BE2C (cell line): ENCODE measurements at regions not wholly inside any gene's neighbourhood (a gene's known extent, or its start where the extent isn't known, plus 50 kb on each side); places are given as distances from the start of the nearest gene placed in this dataset.

Experiments
- DNase-seq: peaks from one replicate; pipeline ENCODE4 v3.0.0-alpha.2; 2020
- H3K27me3 ChIP-seq: fragments of 250-450 bp; sonication (Bioruptor Pico); 2 replicates; pipeline ENCODE4 v1.5.1; 2020; ENCODE audit warnings: mild to moderate bottlenecking
- H3K36me3 ChIP-seq: fragments of 250-450 bp; sonication (Bioruptor Pico); 2 replicates; pipeline ENCODE4 v1.5.1; 2020; ENCODE audit warnings: mild to moderate bottlenecking
- H3K4me1 ChIP-seq: fragments of 250-450 bp; sonication (Bioruptor Pico); 2 replicates; pipeline ENCODE4 v1.5.1; 2020
- H3K4me3 ChIP-seq: 2 replicates; pipeline ENCODE4 v1.5.1; 2011; ENCODE audit warnings: low read depth, low read length
- H3K9me3 ChIP-seq: fragments of 250-450 bp; sonication (Bioruptor Pico); 2 replicates; pipeline ENCODE4 v1.5.1; 2020
- TF ChIP-seq, protein P1 (sequence below): IDR thresholded peaks from 2 replicates; pipeline ENCODE4 v1.5.1; 2012; ENCODE audit warnings: mild to moderate bottlenecking, low read depth, low read length

DNA sequence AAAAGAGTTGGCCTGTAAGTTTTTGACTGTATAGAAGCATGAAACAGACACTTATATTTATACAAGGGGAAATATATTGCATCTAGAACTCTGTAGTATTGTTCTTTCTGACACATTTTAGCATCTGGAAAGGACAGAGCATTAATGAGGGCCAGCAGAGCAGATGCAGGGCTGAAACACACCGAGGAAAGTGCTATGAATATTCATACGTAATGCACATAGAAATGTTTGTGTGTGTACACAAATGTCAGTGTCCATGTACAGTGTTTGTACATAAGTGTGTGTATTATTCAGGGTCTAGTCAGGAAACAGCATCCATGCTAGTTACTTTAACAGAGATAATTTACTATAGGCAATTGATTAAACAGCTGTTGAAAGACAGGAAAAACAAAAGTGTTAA is 146.5 kb upstream of the DTNBP1 start:
- Histone ChIP-seq H3K9me3 (no peaks in the 10 kb centered on the region), H3K36me3 (no peaks in the 10 kb centered on the region), H3K27me3 (no peaks in the 10 kb centered on the region), H3K4me3 (no peak overlapping the region), H3K4me1 (no peaks in the 10 kb centered on the region)
- DNase-seq = no peak
- TF ChIP-seq, protein P1, sequence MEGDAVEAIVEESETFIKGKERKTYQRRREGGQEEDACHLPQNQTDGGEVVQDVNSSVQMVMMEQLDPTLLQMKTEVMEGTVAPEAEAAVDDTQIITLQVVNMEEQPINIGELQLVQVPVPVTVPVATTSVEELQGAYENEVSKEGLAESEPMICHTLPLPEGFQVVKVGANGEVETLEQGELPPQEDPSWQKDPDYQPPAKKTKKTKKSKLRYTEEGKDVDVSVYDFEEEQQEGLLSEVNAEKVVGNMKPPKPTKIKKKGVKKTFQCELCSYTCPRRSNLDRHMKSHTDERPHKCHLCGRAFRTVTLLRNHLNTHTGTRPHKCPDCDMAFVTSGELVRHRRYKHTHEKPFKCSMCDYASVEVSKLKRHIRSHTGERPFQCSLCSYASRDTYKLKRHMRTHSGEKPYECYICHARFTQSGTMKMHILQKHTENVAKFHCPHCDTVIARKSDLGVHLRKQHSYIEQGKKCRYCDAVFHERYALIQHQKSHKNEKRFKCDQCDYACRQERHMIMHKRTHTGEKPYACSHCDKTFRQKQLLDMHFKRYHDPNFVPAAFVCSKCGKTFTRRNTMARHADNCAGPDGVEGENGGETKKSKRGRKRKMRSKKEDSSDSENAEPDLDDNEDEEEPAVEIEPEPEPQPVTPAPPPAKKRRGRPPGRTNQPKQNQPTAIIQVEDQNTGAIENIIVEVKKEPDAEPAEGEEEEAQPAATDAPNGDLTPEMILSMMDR = no peak

DNA sequence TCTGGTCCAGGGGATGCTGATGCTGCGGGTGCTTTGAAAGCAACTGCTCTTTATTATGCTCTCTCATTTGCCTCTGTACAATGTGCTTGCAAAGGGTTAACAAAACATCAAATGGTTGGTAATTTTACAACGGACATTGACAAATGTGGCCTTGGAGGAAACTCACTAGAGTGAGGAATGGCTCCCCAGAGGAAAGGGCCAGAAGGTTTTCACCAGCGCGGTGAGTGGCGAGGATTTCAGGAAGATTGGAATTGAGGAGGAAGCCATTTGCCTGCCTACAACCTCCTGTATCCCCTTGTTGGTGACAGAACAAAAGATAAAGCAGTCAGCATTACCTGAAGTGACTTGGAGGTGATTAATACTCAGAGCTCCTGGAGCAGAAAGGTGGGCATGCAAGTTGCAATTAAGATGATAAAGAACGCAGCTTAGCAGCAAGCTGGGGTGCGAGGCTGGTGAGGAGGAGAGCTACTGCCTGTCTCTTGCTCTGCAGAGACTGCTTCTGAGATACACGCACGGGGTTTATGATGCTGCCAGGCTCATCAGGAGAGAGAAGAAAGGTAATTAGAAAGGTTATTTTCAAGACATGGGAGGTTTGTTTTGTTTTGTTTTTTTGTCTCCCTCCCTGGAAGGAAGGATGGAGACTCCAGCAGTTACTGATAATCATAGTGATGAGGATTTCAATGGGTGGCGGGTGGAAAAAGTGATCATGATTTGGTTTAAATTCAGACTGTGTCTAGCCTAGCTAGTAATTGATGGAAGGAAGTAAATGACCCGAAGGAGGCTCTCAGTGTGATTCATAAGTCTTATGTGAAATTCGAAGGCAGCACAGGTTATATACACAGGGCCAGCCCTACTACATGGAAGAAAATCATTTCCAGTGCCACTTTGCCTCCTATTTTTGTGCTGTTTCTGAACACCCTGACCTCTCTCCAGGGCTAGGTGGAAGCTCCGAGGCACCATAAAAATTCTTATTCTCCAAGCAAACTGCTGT is 141.6 kb upstream of the DTNBP1 start:
- no peak overlapping the region for H3K4me3 ChIP-seq
- H3K9me3 ChIP-seq = no peaks in the 10 kb centered on the region
- H3K36me3 ChIP-seq = no peaks in the 10 kb centered on the region
- H3K27me3 ChIP-seq = no peaks in the 10 kb centered on the region
- TF ChIP-seq, protein P1 = no peak
- no peak for DNase-seq
- H3K4me1 ChIP-seq = no peaks in the 10 kb centered on the region

DNA sequence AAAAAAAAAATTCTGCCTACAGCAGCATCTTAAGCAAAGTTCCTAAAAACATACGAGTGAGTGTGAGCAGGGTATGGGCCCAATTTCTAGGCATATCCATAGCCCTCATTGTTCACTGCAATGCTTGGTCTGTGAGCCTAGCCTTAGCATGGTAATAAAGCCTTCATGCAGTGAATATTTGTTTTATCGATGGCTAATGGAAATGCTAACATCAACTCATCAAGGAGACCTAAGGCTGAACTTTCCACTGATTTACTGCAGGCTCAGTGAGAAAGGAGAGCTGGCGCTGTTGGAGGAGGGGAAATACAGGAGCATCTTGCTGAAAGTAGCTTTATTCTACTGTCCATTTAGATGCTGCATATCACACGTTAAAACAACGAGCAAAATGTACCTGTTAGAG is 139.6 kb upstream of the DTNBP1 start:
- H3K27me3 ChIP-seq = no peaks in the 10 kb centered on the region
- H3K4me3 ChIP-seq = no peak overlapping the region
- no peaks in the 10 kb centered on the region for H3K36me3 ChIP-seq
- no peak for DNase-seq
- TF ChIP-seq, protein P1 = no peak
- H3K4me1 ChIP-seq = no peaks in the 10 kb centered on the region
- H3K9me3 ChIP-seq = no peaks in the 10 kb centered on the region

DNA sequence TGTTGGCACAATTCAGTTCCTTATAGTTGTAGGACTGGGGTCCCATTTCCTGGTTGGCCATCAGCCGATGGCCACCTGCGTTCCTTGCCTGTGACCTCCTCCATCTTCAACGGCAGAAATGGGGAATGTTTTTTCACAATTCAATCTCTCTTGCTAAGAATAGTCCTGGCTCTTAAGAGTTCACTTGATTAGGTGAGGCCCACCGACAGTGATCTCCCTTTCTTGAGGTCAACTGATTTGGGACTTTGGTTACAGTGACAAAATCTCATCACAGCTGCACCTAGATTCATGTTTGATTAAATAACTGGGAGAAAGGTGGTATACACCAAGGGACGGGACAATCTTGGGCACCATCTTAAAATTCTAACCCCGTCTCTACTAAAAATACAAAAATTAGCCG is 139.1 kb upstream of the DTNBP1 start:
- DNase-seq = no peak
- TF ChIP-seq, protein P1 = no peak
- Histone ChIP-seq H3K27me3 (no peaks in the 10 kb centered on the region), H3K4me1 (no peaks in the 10 kb centered on the region), H3K9me3 (no peaks in the 10 kb centered on the region), H3K36me3 (no peaks in the 10 kb centered on the region), H3K4me3 (no peak overlapping the region)

DNA sequence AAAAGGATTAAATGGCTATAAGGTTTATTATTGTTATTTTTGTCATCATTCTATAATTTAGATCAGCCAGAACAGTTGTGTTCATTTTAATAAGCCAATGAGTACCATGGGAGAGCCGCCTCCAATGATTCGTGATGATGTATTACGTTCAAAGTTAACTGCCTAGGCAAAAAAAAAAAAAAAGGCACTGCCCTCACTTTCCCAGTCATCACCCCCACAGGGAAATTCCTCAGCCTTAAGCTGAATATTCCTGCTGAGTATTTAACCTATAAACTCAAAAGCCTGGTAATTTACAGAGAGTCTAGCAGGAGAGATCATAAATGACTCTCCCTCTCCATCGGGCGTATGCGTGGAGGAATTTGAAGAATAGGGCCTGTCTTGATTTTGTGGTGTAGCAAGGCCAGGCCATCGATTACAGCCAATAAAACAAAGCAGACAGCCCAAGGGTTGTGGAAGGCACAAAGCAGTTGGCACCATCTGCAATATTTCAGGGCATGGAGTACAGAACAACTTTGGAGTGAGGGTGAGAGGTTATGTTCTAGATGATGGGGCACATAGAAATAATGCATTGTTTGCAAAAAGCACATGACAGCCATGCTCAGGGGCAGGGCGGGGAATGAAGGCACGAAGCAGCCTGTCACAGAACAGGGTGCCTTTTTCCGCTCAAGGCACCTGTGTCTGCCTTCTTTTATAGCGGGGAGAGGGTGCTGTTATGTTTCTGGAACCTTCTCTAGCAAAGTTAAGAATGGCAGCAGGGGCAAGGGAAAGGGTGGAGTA is 138.2 kb upstream of the DTNBP1 start:
- H3K36me3 ChIP-seq = no peaks in the 10 kb centered on the region
- TF ChIP-seq, protein P1 = no peak
- no peaks in the 10 kb centered on the region for H3K9me3 ChIP-seq
- no peak overlapping the region for H3K4me3 ChIP-seq
- H3K27me3 ChIP-seq = no peaks in the 10 kb centered on the region
- no peak for DNase-seq
- no peaks in the 10 kb centered on the region for H3K4me1 ChIP-seq
